LNCaP clone FGC (cell line): ENCODE measurements at regions not wholly inside any gene's neighbourhood (a gene's known extent, or its start where the extent isn't known, plus 50 kb on each side); places are given as distances from the start of the nearest gene placed in this dataset.

Experiments used
- DNase-seq: peaks from one replicate; pipeline ENCODE4 v3.0.0-alpha.2; 2011; ENCODE audit warnings: low read depth
- H3K4me3 ChIP-seq: 2 replicates; pipeline ENCODE4 v1.5.1; 2011; ENCODE audit warnings: mild to moderate bottlenecking, low read depth, low read length, control low read depth
- TF ChIP-seq, protein P1 (sequence below): IDR thresholded peaks from 2 replicates; pipeline ENCODE4 v1.5.1; 2012; ENCODE audit warnings: mild to moderate bottlenecking; ENCODE audit not compliant: control insufficient read depth, insufficient read depth; ENCODE audit errors: extremely low read depth

DNA sequence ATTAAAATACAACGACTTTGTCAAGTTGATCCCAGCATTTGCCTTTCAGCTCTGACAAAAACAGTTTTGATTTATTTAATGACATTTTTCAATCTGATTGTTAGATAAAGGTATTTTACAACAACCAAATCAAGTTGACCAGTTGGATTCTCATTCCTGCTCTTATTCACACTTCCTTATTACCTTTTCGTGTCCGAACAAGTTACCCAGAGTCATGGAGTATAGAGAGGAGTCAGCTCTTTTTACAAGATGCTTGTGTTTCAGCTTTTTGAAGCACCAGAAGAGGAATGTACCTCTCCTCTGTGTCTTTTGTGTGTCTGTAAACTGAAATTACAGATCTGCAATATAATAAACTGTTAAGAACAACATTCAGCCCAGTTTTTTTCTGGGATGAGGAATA, 151.3 kb upstream of the TMEM161B start:
- H3K4me3 ChIP-seq: no peak overlapping the region
- TF ChIP-seq, protein P1, sequence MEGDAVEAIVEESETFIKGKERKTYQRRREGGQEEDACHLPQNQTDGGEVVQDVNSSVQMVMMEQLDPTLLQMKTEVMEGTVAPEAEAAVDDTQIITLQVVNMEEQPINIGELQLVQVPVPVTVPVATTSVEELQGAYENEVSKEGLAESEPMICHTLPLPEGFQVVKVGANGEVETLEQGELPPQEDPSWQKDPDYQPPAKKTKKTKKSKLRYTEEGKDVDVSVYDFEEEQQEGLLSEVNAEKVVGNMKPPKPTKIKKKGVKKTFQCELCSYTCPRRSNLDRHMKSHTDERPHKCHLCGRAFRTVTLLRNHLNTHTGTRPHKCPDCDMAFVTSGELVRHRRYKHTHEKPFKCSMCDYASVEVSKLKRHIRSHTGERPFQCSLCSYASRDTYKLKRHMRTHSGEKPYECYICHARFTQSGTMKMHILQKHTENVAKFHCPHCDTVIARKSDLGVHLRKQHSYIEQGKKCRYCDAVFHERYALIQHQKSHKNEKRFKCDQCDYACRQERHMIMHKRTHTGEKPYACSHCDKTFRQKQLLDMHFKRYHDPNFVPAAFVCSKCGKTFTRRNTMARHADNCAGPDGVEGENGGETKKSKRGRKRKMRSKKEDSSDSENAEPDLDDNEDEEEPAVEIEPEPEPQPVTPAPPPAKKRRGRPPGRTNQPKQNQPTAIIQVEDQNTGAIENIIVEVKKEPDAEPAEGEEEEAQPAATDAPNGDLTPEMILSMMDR: no peak
- DNase-seq: no peak

DNA sequence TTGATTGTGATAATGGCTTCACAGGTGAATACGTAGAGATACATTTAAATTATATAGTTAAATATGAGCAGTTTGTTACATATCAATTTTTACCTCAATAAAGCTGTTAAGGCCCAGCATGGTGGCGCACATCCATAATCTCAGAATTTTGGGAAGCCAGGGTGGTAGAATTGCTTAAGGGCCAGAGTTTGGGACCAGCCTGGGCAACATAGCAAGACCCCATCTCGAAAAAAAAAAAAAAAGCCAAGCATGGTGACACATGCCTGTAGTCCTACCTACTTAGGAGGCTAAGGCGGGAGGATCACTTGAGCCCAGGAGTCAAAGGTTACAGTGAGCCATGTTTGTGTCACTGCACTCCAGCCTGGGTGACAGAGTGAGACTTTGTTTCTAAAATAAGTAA, 138.7 kb upstream of the TMEM161B start:
- DNase-seq: no peak
- no peak overlapping the region for H3K4me3 ChIP-seq
- TF ChIP-seq, protein P1: no peak

DNA sequence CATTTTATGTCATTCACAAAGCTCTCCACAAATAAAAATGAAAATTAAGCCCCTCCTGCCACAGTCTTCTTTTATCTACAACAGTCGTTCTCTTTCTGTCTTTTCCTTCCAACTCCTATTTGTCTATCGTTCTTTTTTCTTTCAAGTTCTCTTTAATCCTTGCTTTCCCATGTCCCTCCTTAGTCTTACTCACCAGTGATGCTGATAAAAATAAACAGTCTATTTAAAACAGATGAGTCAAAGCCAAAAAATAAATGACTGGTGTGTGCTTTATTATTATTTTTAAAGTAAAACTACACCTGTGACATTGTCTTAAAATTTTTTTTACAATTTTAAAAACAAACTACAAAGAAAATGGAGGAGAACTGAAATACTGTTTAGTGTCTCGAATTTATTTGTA, 137.1 kb upstream of the TMEM161B start:
- no peak overlapping the region for H3K4me3 ChIP-seq
- no peak for DNase-seq
- TF ChIP-seq, protein P1: no peak

DNA sequence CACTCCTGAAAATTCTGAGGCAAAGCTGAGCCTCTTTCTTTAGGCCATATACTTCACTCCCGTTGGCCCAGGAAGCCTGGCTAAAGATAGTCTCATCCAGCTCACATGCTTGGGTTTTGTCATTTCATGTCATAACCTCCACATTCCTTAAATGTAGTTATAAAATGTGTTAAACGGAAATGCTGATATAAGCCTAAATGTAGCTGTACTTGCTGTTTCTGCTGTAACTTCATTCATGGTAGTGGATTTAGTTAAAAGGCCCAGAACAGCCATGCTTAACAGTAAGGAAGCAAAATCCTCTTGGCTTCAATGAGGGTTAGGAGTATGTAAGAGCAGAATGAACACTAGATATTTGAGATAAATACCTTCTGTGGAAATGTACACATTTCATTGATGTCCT, 135.8 kb upstream of the TMEM161B start:
- H3K4me3 ChIP-seq: no peak overlapping the region
- TF ChIP-seq, protein P1: no peak
- DNase-seq: no peak

DNA sequence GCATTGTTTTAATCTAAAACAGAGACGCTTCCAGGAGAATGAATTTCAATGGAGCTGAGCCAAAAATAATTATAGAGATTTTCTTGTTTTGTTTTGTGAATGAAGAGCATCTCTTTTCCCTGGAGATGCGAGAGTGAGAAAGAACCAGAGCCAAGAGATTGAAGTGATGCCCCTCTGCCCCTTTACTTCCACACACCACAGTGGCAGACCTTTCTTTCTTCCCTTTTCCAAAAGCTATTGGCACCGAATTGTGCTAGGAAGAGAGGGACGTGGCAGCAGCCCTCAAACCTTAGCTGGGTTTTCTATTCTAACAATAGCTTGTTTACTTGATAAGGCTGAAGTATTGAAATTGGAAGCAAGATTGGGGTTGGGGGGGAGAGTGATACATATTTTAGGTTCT, 133.0 kb upstream of the TMEM161B start:
- H3K4me3 ChIP-seq: no peak overlapping the region
- TF ChIP-seq, protein P1: no peak
- DNase-seq: no peak

DNA sequence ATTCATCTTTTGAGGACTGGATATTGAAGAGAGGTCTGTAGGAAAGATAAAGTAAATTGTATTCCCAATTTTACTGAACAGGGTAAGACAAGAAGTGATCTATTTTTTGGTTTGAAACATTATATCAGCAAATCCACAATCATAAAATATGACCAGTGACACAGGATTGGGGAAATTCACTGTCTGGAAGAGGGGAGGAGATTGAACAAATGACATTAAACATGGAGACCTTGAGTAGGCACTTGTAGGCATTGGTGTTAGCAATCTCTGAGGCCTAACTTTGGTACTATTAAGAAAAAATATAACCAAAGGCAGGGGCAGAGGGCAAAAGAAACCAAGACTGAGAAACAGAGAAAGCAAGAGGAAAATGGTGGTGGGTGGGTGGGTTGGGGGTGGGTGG, 132.6 kb upstream of the TMEM161B start:
- no peak overlapping the region for H3K4me3 ChIP-seq
- TF ChIP-seq, protein P1: no peak
- no peak for DNase-seq

DNA sequence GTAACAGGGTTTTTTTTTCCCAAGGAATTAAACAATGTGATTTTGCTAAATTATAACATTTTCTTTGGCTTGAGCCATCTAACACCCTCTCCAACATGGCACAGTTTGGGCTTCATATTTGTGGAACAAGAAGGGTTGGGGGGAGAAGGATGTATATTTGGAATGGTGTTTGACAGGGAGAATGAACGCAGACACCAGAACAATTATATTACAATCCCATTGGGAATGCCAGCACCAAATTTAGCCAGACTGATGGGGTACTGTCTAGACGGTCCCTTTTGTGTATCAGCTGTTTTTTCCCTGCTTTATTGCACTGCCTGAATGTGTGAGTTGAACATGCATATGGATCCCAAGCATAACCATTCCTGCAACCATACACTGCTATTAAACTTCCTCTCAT, 130.9 kb upstream of the TMEM161B start:
- no peak overlapping the region for H3K4me3 ChIP-seq
- DNase-seq: no peak
- TF ChIP-seq, protein P1: no peak
